HCT116 (cell line): ENCODE measurements at regions not wholly inside any gene's neighbourhood (a gene's known extent, or its start where the extent isn't known, plus 50 kb on each side); places are given as distances from the start of the nearest gene placed in this dataset.

ENCODE experiments used
- CTCF ChIP-seq, 3 experiments: fragments of 200-600 bp in 1 of 3; sonication (generic) in 1 of 3; IDR thresholded peaks in 2 of 3; conservative IDR thresholded peaks in 1 of 3; 2 replicates each; pipeline ENCODE4 v1.5.1; 2012 to 2017; ENCODE audit warnings: low read depth in 2 of 3, low read length in 2 of 3, antibody characterized with exemption in 1 of 3, borderline replicate concordance in 1 of 3, control low read depth in 1 of 3, mild to moderate bottlenecking in 1 of 3, mixed read lengths in 1 of 3, mixed run types in 1 of 3, moderate library complexity in 1 of 3; ENCODE audit not compliant: insufficient read depth in 1 of 3
- EZH2 ChIP-seq: fragments of 200-600 bp; sonication (generic); IDR thresholded peaks from 2 replicates; pipeline ENCODE4 v1.6.1; 2017; ENCODE audit warnings: antibody characterized with exemption, mixed run types
- POLR2A ChIP-seq: IDR thresholded peaks from 2 replicates; pipeline ENCODE4 v1.7.0; 2011; ENCODE audit warnings: borderline replicate concordance; ENCODE audit not compliant: insufficient read depth, insufficient read length; ENCODE audit errors: extremely low read depth
- POLR2AphosphoS5 ChIP-seq: IDR thresholded peaks from 2 replicates; pipeline ENCODE4 v1.6.1; 2011; ENCODE audit warnings: mild to moderate bottlenecking, low read depth, low read length, moderate library complexity
- SP1 ChIP-seq: IDR thresholded peaks from 2 replicates; pipeline ENCODE4 v1.6.1; 2012; ENCODE audit warnings: low read depth
- YY1 ChIP-seq: IDR thresholded peaks from 2 replicates; pipeline ENCODE4 v1.6.1; 2011; ENCODE audit warnings: low read length, low read depth, moderate library complexity, mild to moderate bottlenecking; ENCODE audit not compliant: insufficient replicate concordance; ENCODE audit errors: extremely low read depth
- ZNF274 ChIP-seq: fragments of 200-500 bp; sonication (Bioruptor generic); IDR thresholded peaks from 2 replicates; pipeline ENCODE4 v1.6.1; 2014; ENCODE audit warnings: mild to moderate bottlenecking, low read depth, low read length, inconsistent platforms
- TF ChIP-seq, protein P1 (sequence below): IDR thresholded peaks from 2 replicates; pipeline ENCODE4 v1.6.1; 2012; ENCODE audit warnings: low read depth

- TF ChIP-seq CTCF (IDR thresholded peaks at IDR 0.05 in 2 of 3, conservative IDR thresholded peaks at IDR 0.05 in 1 of 3; ENCODE audit: borderline replicate concordance in 1 of 3, insufficient read depth in 1 of 3, low read depth in 2 of 3, low read length in 2 of 3) (no peak), POLR2A (no peak), POLR2AphosphoS5 (no peak), ZNF274 (no peak), EZH2 (no peak), YY1 (no peak), SP1 (no peak)
- TF ChIP-seq, protein P1, sequence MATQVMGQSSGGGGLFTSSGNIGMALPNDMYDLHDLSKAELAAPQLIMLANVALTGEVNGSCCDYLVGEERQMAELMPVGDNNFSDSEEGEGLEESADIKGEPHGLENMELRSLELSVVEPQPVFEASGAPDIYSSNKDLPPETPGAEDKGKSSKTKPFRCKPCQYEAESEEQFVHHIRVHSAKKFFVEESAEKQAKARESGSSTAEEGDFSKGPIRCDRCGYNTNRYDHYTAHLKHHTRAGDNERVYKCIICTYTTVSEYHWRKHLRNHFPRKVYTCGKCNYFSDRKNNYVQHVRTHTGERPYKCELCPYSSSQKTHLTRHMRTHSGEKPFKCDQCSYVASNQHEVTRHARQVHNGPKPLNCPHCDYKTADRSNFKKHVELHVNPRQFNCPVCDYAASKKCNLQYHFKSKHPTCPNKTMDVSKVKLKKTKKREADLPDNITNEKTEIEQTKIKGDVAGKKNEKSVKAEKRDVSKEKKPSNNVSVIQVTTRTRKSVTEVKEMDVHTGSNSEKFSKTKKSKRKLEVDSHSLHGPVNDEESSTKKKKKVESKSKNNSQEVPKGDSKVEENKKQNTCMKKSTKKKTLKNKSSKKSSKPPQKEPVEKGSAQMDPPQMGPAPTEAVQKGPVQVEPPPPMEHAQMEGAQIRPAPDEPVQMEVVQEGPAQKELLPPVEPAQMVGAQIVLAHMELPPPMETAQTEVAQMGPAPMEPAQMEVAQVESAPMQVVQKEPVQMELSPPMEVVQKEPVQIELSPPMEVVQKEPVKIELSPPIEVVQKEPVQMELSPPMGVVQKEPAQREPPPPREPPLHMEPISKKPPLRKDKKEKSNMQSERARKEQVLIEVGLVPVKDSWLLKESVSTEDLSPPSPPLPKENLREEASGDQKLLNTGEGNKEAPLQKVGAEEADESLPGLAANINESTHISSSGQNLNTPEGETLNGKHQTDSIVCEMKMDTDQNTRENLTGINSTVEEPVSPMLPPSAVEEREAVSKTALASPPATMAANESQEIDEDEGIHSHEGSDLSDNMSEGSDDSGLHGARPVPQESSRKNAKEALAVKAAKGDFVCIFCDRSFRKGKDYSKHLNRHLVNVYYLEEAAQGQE: no peak
Measured at GRCh38 chr9:78585909-78586308, 289.0 kb downstream of the PSAT1 start.
